Glomerular visceral epithelial cell (primary cell): ENCODE measurements at regions not wholly inside any gene's neighbourhood (a gene's known extent, or its start where the extent isn't known, plus 50 kb on each side); places are given as distances from the start of the nearest gene placed in this dataset.
"Not testable (repeated sequence)": the region's sequence is repeated elsewhere in the genome, so short reads cannot be mapped to it uniquely, and the experiment has no call there.

Experiments
- DNase-seq: peaks from one replicate; pipeline ENCODE4 v3.0.0-alpha.2; 2016; ENCODE audit errors: extremely low spot score

- DNase-seq, result no peak
Measured at GRCh38 chr7:45407730-45408408, 166.3 kb upstream of the ADCY1 start.

GRCh38 chr7:45408409-45408737 lies 165.8 kb upstream of the ADCY1 start:
- no peak for DNase-seq

GRCh38 chr7:45410893-45411292 lies 163.3 kb upstream of the ADCY1 start:
- DNase-seq, result no peak

- DNase-seq, result no peak
Measured at GRCh38 chr7:45413419-45413818, 160.7 kb upstream of the ADCY1 start.

GRCh38 chr7:45414226-45414625 lies 159.9 kb upstream of the ADCY1 start:
- DNase-seq, result no peak

- DNase-seq, result no peak
Measured at GRCh38 chr7:45415265-45415664, 158.9 kb upstream of the ADCY1 start.

- DNase-seq, result no peak
Measured at GRCh38 chr7:45416846-45417245, 157.3 kb upstream of the ADCY1 start.

GRCh38 chr7:45417268-45417667 lies 156.9 kb upstream of the ADCY1 start:
- DNase-seq, result no peak

- no peak for DNase-seq
Measured at GRCh38 chr7:45417735-45418134, 156.4 kb upstream of the ADCY1 start.

- DNase-seq, result no peak
Measured at GRCh38 chr7:45420843-45421495, 153.2 kb upstream of the ADCY1 start.

GRCh38 chr7:45421806-45422205 lies 152.4 kb upstream of the ADCY1 start:
- DNase-seq, result no peak

- DNase-seq, result no peak
Measured at GRCh38 chr7:45430397-45430796, 143.8 kb upstream of the ADCY1 start.

- no peak for DNase-seq
Measured at GRCh38 chr7:45434167-45434784, 139.9 kb upstream of the ADCY1 start.

- DNase-seq, result no peak
Measured at GRCh38 chr7:45435131-45435530, 139.0 kb upstream of the ADCY1 start.

- DNase-seq, result peak; percentile 19
Measured at GRCh38 chr7:45435846-45436245, 138.3 kb upstream of the ADCY1 start.

GRCh38 chr7:45440776-45441175 lies 133.4 kb upstream of the ADCY1 start:
- not testable (repeated sequence) for DNase-seq

- no peak for DNase-seq
Measured at GRCh38 chr7:45443263-45443662, 130.9 kb upstream of the ADCY1 start.

GRCh38 chr7:45446195-45446944 lies 127.8 kb upstream of the ADCY1 start:
- no peak for DNase-seq

GRCh38 chr7:45447296-45447695 lies 126.9 kb upstream of the ADCY1 start:
- no peak for DNase-seq

GRCh38 chr7:45450571-45451204 lies 123.5 kb upstream of the ADCY1 start:
- DNase-seq, result no peak

GRCh38 chr7:45451342-45452035 lies 122.7 kb upstream of the ADCY1 start:
- no peak for DNase-seq

- DNase-seq, result no peak
Measured at GRCh38 chr7:45454771-45455170, 119.4 kb upstream of the ADCY1 start.
